ENCODE measurements at regions not wholly inside any gene's neighbourhood (a gene's known extent, or its start where the extent isn't known, plus 50 kb on each side); places are given as distances from the start of the nearest gene placed in this dataset.

DNA sequence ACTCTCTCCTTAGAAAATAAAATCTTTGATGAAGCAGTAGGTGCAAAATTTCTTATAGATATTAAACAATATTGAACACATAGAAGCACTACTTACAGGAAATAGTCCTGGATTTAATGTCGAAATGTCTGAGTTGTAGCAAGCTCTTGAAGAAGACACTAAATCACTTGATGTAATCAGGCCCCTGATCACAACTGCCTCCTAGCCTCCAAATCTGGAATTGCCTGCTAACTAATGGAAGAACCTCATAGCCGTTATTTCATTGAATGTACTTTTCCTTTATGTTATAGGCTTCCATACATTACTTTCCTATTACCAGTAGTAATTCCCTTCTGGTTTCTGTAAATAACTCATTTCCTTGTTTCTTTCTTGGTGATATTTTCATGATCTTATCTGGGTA is 675.7 kb upstream of the CHRM3 start:
- CTCF ChIA-PET, result no interaction called here
- no peak overlapping the region for H3K4me3 ChIP-seq (ENCODE audit: low read depth, low read length)
- no peaks in the 10 kb centered on the region for H3K9me3 ChIP-seq (ENCODE audit: control insufficient read depth, insufficient read depth, low read depth, low read length)
- POLR2A ChIA-PET, result no interaction called here
- H3K27ac ChIP-seq (ENCODE audit: extremely low read depth, low read depth, low read length), result no peak overlapping the region
- no peak for TF ChIP-seq ZNF433 (tag by site-specific recombination; IDR thresholded peaks at IDR 0.05; ENCODE audit: low read depth)
- no peak for TF ChIP-seq GFI1B (tag by site-specific recombination; IDR thresholded peaks at IDR 0.05)
- TF ChIP-seq ZNF701 (tag by site-specific recombination; IDR thresholded peaks at IDR 0.05), result no peak
- no peak for TF ChIP-seq EGR2 (tag by site-specific recombination; IDR thresholded peaks at IDR 0.05; ENCODE audit: low read depth)
- no peak for TF ChIP-seq RBAK (tag by site-specific recombination; IDR thresholded peaks at IDR 0.05)
- TF ChIP-seq ZNF10 (tag by site-specific recombination; IDR thresholded peaks at IDR 0.05), result no peak
- no peak for TF ChIP-seq ZNF324 (tag by site-specific recombination; IDR thresholded peaks at IDR 0.05)
- TF ChIP-seq ZNF391 (tag by site-specific recombination; IDR thresholded peaks at IDR 0.05; ENCODE audit: borderline replicate concordance, low read depth), result no peak
- TF ChIP-seq ZNF155 (tag by site-specific recombination; IDR thresholded peaks at IDR 0.05), result no peak
- H3K36me3 ChIP-seq (ENCODE audit: control insufficient read depth in 2 of 2, insufficient read depth in 1 of 2, low read length in 2 of 2), result no peaks in the 10 kb centered on the region
- H3K4me1 ChIP-seq (ENCODE audit: control insufficient read depth, insufficient read depth, low read length), result no peaks in the 10 kb centered on the region

DNA sequence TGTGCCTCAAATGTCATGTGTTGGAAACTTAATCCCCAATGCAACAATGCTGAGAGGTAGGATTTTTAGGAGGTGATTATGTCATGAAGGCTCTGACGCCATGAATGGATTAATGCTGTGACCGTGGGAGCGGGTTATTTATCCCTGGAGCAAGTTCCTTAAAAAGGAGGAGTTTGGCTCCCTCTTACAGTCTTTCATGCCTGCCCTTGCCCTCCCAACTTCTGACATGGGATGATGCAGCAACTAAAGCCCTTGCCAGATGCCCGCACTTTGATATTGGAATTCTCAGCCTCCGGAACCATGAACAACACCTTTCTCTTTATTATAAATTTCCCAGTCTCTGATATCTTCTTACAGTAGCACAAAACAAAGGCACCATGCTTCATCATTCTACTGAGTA is 685.3 kb upstream of the CHRM3 start:
- TF ChIP-seq ZNF600 (tag by site-specific recombination; IDR thresholded peaks at IDR 0.05) (no peak), ZNF571 (tag by site-specific recombination; IDR thresholded peaks at IDR 0.05) (no peak), ZNF175 (tag by site-specific recombination; IDR thresholded peaks at IDR 0.05) (no peak), ZNF138 (tag by site-specific recombination; IDR thresholded peaks at IDR 0.05; ENCODE audit: borderline replicate concordance) (no peak), ZNF23 (tag by site-specific recombination; IDR thresholded peaks at IDR 0.05; ENCODE audit: borderline replicate concordance) (no peak), GLI4 (tag by site-specific recombination; IDR thresholded peaks at IDR 0.05) (no peak), ZNF621 (tag by site-specific recombination; IDR thresholded peaks at IDR 0.05) (no peak), ZNF76 (tag by site-specific recombination; IDR thresholded peaks at IDR 0.05; ENCODE audit: borderline replicate concordance, low read depth) (no peak), KLF7 (tag by site-specific recombination; IDR thresholded peaks at IDR 0.05; ENCODE audit: borderline replicate concordance) (no peak), SP7 (tag by site-specific recombination; IDR thresholded peaks at IDR 0.05) (no peak), ZBTB17 (tag by site-specific recombination; IDR thresholded peaks at IDR 0.05) (no peak), ZFHX2 (tag by site-specific recombination; conservative IDR thresholded peaks at IDR 0.05) (no peak), ZNF610 (tag by site-specific recombination; IDR thresholded peaks at IDR 0.05; ENCODE audit: borderline replicate concordance) (no peak), ZNF157 (tag by site-specific recombination; IDR thresholded peaks at IDR 0.05) (no peak)
- TF ChIP-seq, protein P1, sequence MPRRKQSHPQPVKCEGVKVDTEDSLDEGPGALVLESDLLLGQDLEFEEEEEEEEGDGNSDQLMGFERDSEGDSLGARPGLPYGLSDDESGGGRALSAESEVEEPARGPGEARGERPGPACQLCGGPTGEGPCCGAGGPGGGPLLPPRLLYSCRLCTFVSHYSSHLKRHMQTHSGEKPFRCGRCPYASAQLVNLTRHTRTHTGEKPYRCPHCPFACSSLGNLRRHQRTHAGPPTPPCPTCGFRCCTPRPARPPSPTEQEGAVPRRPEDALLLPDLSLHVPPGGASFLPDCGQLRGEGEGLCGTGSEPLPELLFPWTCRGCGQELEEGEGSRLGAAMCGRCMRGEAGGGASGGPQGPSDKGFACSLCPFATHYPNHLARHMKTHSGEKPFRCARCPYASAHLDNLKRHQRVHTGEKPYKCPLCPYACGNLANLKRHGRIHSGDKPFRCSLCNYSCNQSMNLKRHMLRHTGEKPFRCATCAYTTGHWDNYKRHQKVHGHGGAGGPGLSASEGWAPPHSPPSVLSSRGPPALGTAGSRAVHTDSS (tag by site-specific recombination; IDR thresholded peaks at IDR 0.05), result no peak
- TF ChIP-seq, protein P2, sequence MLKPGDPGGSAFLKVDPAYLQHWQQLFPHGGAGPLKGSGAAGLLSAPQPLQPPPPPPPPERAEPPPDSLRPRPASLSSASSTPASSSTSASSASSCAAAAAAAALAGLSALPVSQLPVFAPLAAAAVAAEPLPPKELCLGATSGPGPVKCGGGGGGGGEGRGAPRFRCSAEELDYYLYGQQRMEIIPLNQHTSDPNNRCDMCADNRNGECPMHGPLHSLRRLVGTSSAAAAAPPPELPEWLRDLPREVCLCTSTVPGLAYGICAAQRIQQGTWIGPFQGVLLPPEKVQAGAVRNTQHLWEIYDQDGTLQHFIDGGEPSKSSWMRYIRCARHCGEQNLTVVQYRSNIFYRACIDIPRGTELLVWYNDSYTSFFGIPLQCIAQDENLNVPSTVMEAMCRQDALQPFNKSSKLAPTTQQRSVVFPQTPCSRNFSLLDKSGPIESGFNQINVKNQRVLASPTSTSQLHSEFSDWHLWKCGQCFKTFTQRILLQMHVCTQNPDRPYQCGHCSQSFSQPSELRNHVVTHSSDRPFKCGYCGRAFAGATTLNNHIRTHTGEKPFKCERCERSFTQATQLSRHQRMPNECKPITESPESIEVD (tag by site-specific recombination; IDR thresholded peaks at IDR 0.05), result no peak
- ChIA-PET CTCF (no interaction called here), POLR2A (no interaction called here)
- Histone ChIP-seq H3K4me1 (ENCODE audit: control insufficient read depth, insufficient read depth, low read length) (no peaks in the 10 kb centered on the region), H3K27ac (ENCODE audit: extremely low read depth, low read depth, low read length) (no peak overlapping the region), H3K36me3 (ENCODE audit: control insufficient read depth in 2 of 2, insufficient read depth in 1 of 2, low read length in 2 of 2) (no peaks in the 10 kb centered on the region), H3K9me3 (ENCODE audit: control insufficient read depth, insufficient read depth, low read depth, low read length) (no peaks in the 10 kb centered on the region), H3K4me3 (ENCODE audit: low read depth, low read length) (no peak overlapping the region)
